GM12872 (cell line): ENCODE measurements at regions not wholly inside any gene's neighbourhood (a gene's known extent, or its start where the extent isn't known, plus 50 kb on each side); places are given as distances from the start of the nearest gene placed in this dataset.

Source experiments
- TF ChIP-seq, protein P1 (sequence below): IDR thresholded peaks from 3 replicates; pipeline ENCODE4 v1.5.1; 2011; ENCODE audit warnings: low read depth, mild to moderate bottlenecking, low read length, moderate library complexity; ENCODE audit not compliant: insufficient read depth

DNA sequence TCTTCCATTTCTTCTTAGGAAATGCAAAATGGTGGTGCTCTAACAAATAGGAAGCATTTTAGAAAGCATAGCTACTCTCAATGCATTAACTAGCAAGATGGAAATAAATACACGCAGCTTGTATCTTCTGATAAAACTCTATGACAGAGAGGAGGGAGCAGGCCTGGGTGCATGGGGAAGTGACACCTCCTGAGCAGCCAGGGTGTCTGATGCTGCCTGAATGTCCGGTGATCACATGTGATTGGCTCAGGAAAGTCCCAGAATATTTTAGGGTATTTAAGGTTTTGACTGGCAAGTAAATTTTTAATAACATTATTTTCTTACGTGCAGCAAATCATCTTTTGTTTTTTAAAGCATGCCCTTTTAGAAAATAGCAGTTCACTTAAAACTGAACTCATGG is 261.0 kb upstream of the KLF6 start:
- TF ChIP-seq, protein P1, sequence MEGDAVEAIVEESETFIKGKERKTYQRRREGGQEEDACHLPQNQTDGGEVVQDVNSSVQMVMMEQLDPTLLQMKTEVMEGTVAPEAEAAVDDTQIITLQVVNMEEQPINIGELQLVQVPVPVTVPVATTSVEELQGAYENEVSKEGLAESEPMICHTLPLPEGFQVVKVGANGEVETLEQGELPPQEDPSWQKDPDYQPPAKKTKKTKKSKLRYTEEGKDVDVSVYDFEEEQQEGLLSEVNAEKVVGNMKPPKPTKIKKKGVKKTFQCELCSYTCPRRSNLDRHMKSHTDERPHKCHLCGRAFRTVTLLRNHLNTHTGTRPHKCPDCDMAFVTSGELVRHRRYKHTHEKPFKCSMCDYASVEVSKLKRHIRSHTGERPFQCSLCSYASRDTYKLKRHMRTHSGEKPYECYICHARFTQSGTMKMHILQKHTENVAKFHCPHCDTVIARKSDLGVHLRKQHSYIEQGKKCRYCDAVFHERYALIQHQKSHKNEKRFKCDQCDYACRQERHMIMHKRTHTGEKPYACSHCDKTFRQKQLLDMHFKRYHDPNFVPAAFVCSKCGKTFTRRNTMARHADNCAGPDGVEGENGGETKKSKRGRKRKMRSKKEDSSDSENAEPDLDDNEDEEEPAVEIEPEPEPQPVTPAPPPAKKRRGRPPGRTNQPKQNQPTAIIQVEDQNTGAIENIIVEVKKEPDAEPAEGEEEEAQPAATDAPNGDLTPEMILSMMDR: no peak

DNA sequence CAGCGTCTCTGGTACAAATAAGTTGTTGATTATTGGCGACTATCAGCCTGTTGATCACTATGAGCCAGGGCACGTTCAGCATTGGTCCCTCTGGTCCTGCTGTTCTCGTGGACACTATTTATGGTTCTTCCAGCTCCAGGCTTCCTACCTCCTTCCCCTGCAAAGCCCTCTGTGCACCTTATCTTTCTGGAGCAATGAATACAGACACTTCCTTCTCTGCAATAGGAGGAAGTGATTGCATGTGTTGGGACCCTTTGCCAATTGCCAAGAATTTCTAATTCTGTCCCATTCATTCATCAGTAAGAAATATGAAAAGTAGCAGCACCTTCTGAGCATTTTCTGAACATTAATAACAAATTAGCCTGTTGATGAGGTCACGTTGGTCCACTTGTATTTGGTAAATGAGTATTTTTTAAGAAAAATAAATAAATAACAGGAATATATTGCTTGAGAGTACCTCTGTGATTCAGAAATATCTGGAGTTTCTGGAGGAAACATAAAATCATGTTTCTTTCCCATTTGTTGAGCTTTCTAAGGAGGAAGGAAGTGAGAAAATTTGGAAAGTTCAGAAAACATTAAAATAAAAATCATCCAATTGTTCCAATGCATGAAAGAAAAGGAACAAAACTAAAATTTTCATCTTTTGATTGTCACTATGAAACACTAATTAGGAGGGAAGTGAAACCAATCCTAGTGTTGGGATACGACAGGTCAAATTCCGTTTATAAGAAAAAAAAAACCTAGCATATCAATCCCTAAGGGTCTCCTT is 259.1 kb upstream of the KLF6 start:
- TF ChIP-seq, protein P1: no peak

DNA sequence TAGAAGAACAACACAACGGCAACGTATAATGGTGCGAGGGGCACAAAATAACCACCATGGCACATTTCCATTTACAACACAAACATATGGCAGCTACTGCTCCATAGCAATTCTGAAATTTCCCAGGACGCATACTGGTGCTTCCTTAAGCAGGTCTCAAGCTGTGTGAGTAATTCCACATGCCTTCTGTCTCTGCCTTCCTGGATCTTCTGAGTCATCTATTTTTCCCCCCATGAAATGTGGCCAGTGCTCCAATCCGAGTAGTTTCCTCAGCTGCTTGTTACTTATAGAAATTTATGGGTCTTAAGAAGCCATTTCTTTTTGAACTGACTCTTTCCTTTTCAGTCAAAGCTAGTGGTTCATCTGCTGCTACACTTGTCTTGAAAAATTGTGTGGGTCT is 256.6 kb upstream of the KLF6 start:
- TF ChIP-seq, protein P1: no peak

DNA sequence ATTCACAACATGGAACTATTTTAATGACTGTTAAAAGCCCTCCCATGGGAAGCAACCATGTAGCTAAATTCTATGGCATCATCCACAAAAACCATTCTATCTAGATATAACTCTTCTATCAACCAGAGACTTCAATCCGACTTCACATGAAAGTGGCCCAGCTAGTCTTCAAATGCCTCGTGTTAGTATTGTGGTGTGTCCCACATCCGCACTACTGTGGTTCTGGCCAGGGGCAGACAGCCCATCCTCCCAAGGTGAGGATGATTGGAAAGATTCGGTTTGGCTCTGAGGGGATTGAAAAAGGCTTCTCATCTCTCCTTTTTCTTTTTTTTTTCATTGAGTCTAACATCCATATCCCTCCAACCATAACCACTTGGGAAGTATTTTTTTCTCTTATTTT is 253.0 kb upstream of the KLF6 start:
- TF ChIP-seq, protein P1: no peak

DNA sequence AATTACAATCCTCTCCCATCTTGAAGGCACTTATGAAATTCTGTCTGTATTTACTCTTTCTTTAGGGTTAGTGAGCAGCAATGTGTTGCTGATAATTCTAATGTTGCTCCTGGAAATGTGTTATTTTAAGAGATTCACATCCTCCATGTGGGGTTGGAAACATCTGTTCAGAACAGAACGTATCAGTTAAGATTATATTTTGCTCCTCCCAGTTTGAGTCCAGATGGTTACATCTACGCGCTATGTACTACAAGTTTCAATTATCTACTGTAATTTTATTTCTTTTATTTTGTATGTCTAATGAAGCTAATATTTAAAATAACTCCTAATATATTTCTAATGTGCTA is 250.6 kb upstream of the KLF6 start:
- TF ChIP-seq, protein P1: no peak

DNA sequence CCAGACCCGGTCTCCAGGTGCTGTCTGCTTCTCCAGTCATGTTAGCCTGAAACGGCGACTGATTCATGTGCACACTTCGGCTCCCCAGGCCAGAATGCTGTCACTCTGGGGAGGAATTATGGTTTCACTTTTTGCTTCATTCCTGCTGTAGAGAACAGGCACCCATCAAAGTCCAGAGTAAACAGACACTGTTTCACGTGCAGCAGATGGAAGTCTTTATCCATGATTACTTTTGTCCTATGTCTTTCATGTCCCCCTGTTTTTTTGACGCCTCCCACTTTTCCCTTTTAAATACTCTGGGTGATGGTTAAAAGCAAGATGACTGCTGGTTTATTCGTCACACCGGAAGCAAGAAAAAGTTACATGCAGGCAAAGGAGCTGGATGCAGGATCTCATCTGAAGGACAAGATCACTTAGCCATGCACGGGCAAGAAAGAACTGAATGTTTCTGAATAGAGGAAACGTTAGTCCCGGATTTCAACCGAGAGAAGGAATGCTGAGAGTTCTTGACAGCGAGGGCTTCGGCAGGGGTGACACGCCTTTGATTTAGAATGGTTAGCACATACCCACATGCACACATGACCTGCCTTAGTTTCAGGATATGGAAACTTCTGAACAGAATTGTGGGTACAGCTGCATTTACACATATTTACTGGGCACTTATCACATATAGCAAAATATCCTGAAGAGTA is 250.0 kb upstream of the KLF6 start:
- TF ChIP-seq, protein P1: no peak

DNA sequence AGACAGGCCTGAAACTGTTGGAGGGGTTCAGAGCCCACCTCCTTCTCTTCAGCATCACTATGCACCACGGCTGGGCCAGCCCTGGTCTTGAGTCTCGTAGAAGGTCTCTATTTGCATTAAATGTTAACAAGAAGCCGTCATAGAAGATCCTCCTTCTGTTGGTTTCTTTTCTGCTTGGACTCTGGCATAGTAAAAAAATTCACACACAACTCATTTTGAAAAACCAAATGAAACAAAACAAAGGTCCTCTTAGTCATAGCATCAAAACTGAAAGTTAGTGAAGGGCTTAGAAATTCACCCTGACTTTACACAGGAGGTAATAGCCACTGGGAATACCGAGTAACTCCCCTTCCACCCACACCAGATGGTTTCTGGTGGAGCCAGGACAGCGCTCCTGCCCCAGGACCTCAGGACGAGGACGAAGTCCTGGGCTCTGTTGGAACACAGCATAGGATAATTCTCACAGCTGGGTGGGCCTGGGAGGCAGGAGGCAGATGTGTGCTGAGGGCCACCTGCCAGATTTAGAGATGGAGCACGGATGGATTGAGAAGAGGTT is 248.4 kb upstream of the KLF6 start:
- TF ChIP-seq, protein P1: no peak
